CD4-positive, alpha-beta T cell treated with Interleukin-4 for 1 hour (primary cell): ENCODE measurements at regions not wholly inside any gene's neighbourhood (a gene's known extent, or its start where the extent isn't known, plus 50 kb on each side); places are given as distances from the start of the nearest gene placed in this dataset.
"Not testable (repeated sequence)": the region's sequence is repeated elsewhere in the genome, so short reads cannot be mapped to it uniquely, and the experiment has no call there.

Experiments
- DNase-seq, 2 donors: peaks; one replicate each; pipeline ENCODE4 v3.0.0-alpha.2; 2020 to 2022

GRCh38 chr6:115216835-115217234, 843.9 kb downstream of the FRK start:
- DNase-seq: no peak

GRCh38 chr6:115214283-115214682, 846.4 kb downstream of the FRK start:
- no peak for DNase-seq

GRCh38 chr6:115203381-115203780, 857.3 kb downstream of the FRK start:
- DNase-seq: no peak

GRCh38 chr6:115194981-115195638, 852.3 kb upstream of the HS3ST5 start:
- DNase-seq: no peak

- DNase-seq: no peak
These were observed 849.2 kb upstream of the HS3ST5 start for GRCh38 chr6:115191989-115192388.

- no peak for DNase-seq
These were observed 847.7 kb upstream of the HS3ST5 start for GRCh38 chr6:115190534-115190933.

GRCh38 chr6:115175456-115175855, 832.6 kb upstream of the HS3ST5 start:
- DNase-seq: not testable (repeated sequence)

GRCh38 chr6:115165912-115166311, 823.1 kb upstream of the HS3ST5 start:
- DNase-seq: not testable (repeated sequence)

- DNase-seq: no peak
These were observed 816.9 kb upstream of the HS3ST5 start for GRCh38 chr6:115159733-115160132.

- no peak for DNase-seq
These were observed 795.1 kb upstream of the HS3ST5 start for GRCh38 chr6:115137910-115138309.

GRCh38 chr6:115133790-115134189, 791.0 kb upstream of the HS3ST5 start:
- no peak for DNase-seq

- DNase-seq: no peak
These were observed 789.1 kb upstream of the HS3ST5 start for GRCh38 chr6:115131709-115132490.

- DNase-seq: not testable (repeated sequence)
These were observed 778.7 kb upstream of the HS3ST5 start for GRCh38 chr6:115121513-115121912.

GRCh38 chr6:115120391-115120790, 777.6 kb upstream of the HS3ST5 start:
- DNase-seq: no peak

- no peak for DNase-seq
These were observed 748.6 kb upstream of the HS3ST5 start for GRCh38 chr6:115091461-115091860.

- DNase-seq: no peak
These were observed 735.7 kb upstream of the HS3ST5 start for GRCh38 chr6:115078555-115078954.

- DNase-seq: no peak
These were observed 729.1 kb upstream of the HS3ST5 start for GRCh38 chr6:115071962-115072361.

GRCh38 chr6:115067690-115068447, 725.0 kb upstream of the HS3ST5 start:
- DNase-seq: no peak

GRCh38 chr6:115064680-115065079, 721.9 kb upstream of the HS3ST5 start:
- DNase-seq: no peak

- no peak for DNase-seq
These were observed 717.8 kb upstream of the HS3ST5 start for GRCh38 chr6:115060581-115060980.

GRCh38 chr6:115058414-115059211, 715.8 kb upstream of the HS3ST5 start:
- DNase-seq: no peak

GRCh38 chr6:115055579-115055978, 712.8 kb upstream of the HS3ST5 start:
- no peak for DNase-seq

- DNase-seq: not testable (repeated sequence)
These were observed 711.4 kb upstream of the HS3ST5 start for GRCh38 chr6:115054242-115054641.
